ENCODE measurements at regions not wholly inside any gene's neighbourhood (a gene's known extent, or its start where the extent isn't known, plus 50 kb on each side); places are given as distances from the start of the nearest gene placed in this dataset.

DNA sequence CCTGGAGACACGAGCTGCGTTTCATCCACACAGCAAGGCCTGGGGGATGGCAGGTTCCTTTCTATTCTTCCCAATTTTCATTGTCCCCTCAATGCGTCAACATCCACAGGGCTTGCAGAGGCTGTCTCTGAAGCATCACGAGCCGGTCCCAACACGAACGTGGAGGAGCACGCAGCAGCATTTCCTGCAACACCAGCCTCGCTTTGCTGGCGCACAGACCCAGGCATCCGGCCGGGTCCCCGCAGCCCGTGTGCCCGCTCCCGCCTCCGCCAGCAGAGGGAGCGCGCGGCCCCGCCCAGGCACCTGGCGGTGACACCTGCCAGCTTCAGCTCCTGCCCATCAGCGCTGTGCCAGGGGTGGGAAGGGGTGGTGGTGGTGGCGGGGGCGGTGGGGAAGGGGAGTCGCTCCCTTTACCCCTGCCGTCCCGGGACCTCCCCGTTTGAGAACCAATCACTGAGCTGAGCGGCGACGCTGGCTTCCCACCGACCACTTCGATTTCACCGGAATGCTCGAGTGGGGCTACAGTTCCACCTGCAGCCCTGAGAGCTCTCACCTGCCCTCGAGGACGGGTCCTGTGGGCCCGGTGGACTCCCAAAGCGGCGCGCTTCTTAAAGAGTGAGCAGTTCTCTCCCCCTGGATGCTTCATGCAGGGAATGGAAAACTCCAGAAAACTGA lies 464.5 kb downstream of the ICE1 start:
- Histone ChIP-seq H3K36me3 (ENCODE audit: control insufficient read depth, insufficient read depth, low read length) (no peaks in the 10 kb centered on the region), H3K27me3 (replicated peaks; ENCODE audit: control insufficient read depth, insufficient read depth, low read length) (no peaks in the 10 kb centered on the region), H3K4me3 (replicated peaks; ENCODE audit: low read depth, low read length) (no peak overlapping the region)
- DNase-seq (ENCODE audit: extremely low read depth, insufficient read length): peak; percentile 41
- TF ChIP-seq, protein P1, sequence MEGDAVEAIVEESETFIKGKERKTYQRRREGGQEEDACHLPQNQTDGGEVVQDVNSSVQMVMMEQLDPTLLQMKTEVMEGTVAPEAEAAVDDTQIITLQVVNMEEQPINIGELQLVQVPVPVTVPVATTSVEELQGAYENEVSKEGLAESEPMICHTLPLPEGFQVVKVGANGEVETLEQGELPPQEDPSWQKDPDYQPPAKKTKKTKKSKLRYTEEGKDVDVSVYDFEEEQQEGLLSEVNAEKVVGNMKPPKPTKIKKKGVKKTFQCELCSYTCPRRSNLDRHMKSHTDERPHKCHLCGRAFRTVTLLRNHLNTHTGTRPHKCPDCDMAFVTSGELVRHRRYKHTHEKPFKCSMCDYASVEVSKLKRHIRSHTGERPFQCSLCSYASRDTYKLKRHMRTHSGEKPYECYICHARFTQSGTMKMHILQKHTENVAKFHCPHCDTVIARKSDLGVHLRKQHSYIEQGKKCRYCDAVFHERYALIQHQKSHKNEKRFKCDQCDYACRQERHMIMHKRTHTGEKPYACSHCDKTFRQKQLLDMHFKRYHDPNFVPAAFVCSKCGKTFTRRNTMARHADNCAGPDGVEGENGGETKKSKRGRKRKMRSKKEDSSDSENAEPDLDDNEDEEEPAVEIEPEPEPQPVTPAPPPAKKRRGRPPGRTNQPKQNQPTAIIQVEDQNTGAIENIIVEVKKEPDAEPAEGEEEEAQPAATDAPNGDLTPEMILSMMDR (IDR thresholded peaks at IDR 0.05; ENCODE audit: insufficient read depth, low read length, poor library complexity, severe bottlenecking): peak; percentile 73

DNA sequence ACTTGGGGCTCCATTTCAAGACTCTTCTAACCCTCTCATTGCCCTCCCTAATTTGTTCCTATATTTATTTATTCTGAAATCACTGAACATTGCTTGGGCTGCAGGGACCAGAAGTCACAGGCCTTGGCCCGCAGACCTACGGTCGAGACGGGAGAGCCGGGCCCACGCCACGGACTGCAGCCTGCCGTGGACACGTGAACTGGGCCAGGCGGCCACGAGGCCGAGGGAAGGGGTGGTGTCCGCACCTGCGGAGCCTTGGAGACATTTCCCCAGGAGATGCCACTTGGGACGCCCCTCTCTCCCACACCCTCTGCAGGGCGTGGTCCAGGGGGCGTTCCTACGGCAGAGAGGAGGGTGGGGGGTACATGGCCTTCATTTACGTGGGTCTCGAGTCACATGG lies 463.9 kb downstream of the ICE1 start:
- H3K36me3 ChIP-seq (ENCODE audit: control insufficient read depth, insufficient read depth, low read length): no peaks in the 10 kb centered on the region
- no peak for DNase-seq (ENCODE audit: extremely low read depth, insufficient read length)
- no peak overlapping the region for H3K4me3 ChIP-seq (replicated peaks; ENCODE audit: low read depth, low read length)
- TF ChIP-seq, protein P1 (IDR thresholded peaks at IDR 0.05; ENCODE audit: insufficient read depth, low read length, poor library complexity, severe bottlenecking): no peak
- no peaks in the 10 kb centered on the region for H3K27me3 ChIP-seq (replicated peaks; ENCODE audit: control insufficient read depth, insufficient read depth, low read length)

DNA sequence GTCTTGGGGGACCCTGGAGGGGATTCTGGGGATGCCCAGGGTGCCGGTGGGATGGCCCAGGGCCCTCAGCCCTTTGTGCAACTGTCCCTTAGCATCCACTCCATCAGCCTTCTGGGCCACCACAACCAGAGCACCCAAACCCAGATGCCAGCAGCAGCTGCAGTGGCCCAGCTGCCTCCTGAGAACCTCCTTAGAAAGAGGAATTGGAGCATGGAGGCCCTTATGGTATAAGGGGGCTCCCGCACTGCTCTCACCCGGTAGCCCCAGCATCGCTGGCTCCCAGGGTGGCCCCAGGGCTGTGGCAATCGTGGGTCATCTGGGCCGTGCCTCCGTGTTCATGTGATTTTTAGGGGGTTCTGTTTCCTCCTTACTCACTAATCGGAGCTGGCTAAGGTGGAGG lies 463.3 kb downstream of the ICE1 start:
- TF ChIP-seq, protein P1 (IDR thresholded peaks at IDR 0.05; ENCODE audit: insufficient read depth, low read length, poor library complexity, severe bottlenecking): no peak
- Histone ChIP-seq H3K4me3 (replicated peaks; ENCODE audit: low read depth, low read length) (no peak overlapping the region), H3K27me3 (replicated peaks; ENCODE audit: control insufficient read depth, insufficient read depth, low read length) (no peaks in the 10 kb centered on the region), H3K36me3 (ENCODE audit: control insufficient read depth, insufficient read depth, low read length) (no peaks in the 10 kb centered on the region)
- no peak for DNase-seq (ENCODE audit: extremely low read depth, insufficient read length)

DNA sequence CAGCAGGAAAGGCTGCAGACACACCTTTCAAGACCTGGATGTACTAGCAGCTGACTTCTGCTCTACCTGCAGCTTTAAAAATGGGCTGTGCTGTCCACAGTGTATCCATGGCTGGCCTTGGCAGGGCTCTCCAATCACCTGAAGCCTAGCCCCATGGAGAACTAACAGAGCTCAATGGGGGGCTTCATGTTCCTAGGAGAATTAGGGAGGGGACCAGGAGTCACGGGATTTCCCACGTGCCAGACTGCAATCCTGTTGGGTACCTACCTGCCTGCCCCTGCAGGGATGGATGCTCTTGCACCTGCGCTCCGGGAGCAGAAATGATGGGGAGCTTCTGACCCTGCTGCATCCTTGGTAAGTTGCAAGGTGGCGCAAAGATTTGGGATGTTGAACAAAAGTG lies 462.1 kb downstream of the ICE1 start:
- Histone ChIP-seq H3K27me3 (replicated peaks; ENCODE audit: control insufficient read depth, insufficient read depth, low read length) (no peaks in the 10 kb centered on the region), H3K36me3 (ENCODE audit: control insufficient read depth, insufficient read depth, low read length) (no peaks in the 10 kb centered on the region), H3K4me3 (replicated peaks; ENCODE audit: low read depth, low read length) (no peak overlapping the region)
- DNase-seq (ENCODE audit: extremely low read depth, insufficient read length): no peak
- TF ChIP-seq, protein P1 (IDR thresholded peaks at IDR 0.05; ENCODE audit: insufficient read depth, low read length, poor library complexity, severe bottlenecking): no peak

DNA sequence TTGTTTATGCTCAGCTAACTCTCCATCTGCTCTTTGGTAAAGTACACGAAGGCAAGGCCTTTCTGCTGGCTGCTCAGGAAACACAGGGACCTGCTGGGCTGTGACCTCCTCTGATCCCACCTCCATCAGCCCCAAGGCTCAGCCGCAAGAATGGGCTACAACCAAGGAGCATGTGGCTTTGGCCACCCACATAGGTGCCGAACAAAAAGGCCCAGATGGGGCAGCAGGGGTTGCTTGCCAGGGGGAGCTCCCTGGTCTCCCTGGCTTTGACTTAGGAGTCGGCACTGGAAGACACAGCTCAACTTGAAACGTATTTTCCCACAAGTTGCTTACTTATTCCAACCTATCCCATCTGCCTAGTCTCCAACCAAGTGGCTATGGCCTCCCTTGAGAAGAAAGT lies 461.1 kb downstream of the ICE1 start:
- H3K4me3 ChIP-seq (replicated peaks; ENCODE audit: low read depth, low read length): no peak overlapping the region

More for the DNA sequence above, 461.1 kb downstream of the ICE1 start:
- no peak for DNase-seq (ENCODE audit: extremely low read depth, insufficient read length)
- TF ChIP-seq, protein P1 (IDR thresholded peaks at IDR 0.05; ENCODE audit: insufficient read depth, low read length, poor library complexity, severe bottlenecking): no peak
- H3K27me3 ChIP-seq (replicated peaks; ENCODE audit: control insufficient read depth, insufficient read depth, low read length): no peaks in the 10 kb centered on the region
- no peaks in the 10 kb centered on the region for H3K36me3 ChIP-seq (ENCODE audit: control insufficient read depth, insufficient read depth, low read length)
